NCI-H1105 (cell line): ENCODE measurements at regions not wholly inside any gene's neighbourhood (a gene's known extent, or its start where the extent isn't known, plus 50 kb on each side); places are given as distances from the start of the nearest gene placed in this dataset.

ENCODE experiments used
- DNase-seq: peaks from one replicate; lab custom pipeline; 2025; lab: John Stamatoyannopoulos, UW

GRCh38 chr12:67909681-67910080 is 79.6 kb upstream of the IFNG-AS1 start:
- no peak for DNase-seq

DNA sequence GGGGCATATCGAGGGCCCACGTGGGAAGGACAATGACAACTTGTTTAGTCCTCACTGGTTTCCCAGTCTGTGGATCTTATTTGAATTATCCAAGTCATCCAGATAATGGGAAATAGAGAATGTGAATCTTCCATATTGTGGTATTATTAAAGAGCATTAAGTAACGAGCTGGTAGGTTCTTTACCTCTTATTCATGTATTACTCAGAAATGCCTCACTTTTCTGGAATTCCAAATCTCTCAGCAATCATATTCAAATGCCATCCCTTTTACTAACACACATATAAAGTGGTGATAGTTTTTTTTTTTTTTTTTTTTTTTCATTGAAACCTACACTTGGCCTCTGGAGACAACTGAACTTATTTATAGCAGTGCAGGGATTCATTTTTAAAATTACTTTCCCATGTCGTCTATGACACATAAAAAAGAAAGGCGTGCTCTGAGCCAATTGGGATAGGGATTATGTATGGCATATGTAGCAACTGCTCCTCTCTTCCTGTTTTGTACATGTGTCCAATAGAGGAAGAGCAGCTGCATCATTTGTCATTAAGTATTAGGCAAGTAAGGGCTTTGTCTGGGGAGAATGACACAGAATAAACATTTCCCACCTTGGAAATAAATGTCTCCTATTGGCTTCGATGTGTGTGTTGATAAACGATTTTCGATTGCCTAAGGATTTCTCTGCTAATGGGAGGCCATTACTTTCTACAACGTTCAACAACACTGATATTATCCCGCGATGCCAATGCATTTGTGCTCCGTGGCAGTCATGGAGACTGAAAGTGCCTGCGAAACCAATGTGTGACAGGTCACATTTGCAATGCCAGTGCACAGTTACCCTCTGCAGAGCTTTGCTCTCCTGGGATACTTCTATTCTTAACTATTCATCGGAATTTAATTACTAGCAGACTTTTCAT is 78.6 kb upstream of the IFNG-AS1 start:
- no peak for DNase-seq

- no peak for DNase-seq
Measured at GRCh38 chr12:67911275-67911600, 78.0 kb upstream of the IFNG-AS1 start.

- no peak for DNase-seq
Measured at GRCh38 chr12:67911789-67912188, 77.5 kb upstream of the IFNG-AS1 start.

DNA sequence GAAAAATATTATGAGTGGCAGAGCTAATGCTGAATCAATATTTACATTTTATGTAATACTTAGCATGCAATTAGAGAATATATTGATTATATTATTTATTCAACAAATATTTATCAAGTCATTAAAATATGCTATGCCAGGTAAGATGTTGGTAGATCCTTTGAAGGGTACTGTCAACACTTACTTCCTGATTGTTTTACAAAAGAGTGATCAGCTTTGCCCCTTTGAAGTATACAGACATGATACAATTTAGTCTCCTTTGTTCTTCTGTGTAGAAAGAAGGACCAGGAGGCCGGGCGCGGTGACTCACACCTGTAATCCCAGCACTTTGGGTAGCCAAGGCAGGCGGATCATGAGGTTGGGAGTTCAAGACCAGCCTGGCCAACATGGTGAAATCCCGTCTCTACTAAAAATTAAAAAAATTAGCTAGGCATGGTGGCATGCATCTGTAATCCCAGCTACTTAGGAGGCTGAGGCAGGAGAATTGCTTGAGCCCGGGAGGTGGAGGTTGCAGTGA is 73.9 kb upstream of the IFNG-AS1 start:
- no peak for DNase-seq

DNA sequence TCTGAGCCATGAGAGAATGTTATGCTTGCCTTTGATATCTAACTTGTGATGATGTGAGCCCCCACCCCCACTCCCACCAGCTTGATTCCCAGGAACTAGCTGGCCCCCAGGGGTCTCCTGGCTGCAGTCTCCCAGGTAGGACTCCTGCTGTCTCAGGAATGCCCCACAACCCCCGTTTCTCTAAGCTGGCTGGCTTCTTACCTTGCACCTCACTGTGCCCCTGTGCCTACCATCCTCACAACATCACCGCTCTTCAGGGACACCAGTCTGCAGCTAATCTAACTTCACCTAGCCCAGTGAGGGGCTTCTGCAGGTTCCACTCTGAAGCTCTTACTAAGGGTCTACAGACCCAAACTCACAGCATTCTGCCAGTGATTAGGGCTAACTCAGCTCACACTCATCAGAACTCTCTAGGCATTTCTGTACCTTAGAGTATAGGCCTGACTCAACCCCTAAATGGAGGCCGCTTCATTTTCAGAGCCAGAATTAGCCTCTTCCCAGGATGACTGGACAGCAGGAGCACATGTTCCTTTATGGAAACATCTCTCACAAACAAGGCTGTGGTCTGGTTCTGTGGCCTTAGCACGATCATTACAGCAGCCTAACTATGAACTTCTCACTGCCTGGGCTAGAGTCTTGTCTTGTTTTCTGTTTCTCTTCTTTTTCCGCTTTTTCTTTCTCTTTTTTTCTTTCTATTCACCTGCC is 72.8 kb upstream of the IFNG-AS1 start:
- no peak for DNase-seq

DNA sequence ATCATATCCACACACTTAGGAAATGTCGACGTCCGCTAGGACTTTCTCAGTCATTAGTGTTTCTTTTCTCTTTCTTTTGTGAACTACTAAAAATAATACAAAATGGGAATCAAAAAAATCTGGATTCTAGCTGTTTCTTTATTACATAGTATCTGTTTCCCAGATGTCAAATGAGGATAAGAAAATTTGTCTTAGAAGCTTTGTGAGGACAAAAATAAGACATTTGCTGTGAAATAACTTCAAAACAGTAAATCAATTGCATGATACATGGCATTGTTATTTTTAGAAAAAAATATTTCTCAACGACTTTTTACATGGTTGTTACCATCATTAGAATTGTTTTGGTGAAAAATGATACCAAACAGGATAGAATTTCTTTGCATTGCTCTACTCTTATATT is 71.4 kb upstream of the IFNG-AS1 start:
- no peak for DNase-seq

GRCh38 chr12:67918441-67918840 is 70.8 kb upstream of the IFNG-AS1 start:
- DNase-seq, result no peak

GRCh38 chr12:67919406-67919805 is 69.8 kb upstream of the IFNG-AS1 start:
- no peak for DNase-seq

GRCh38 chr12:67920413-67920812 is 68.8 kb upstream of the IFNG-AS1 start:
- no peak for DNase-seq

DNA sequence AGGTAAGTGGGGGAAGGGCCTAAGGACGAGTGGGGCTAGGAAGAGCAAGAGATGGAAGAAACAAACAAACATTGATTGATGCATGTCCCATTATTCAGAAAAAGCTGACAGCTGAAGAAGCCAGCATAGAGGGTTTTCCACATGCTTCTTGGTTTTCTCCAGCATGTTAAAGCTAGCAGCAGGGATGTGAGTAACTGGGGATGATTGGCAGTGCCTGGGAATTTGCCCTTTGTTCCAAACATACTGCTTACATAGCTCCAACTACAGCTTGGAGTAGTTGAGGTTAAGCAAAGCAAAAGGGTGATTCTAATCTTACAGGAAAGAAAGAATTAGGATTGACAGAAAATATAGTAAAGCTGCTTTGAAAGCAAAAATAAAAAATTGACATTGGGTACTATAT is 68.0 kb upstream of the IFNG-AS1 start:
- no peak for DNase-seq

GRCh38 chr12:67922245-67922644 is 67.0 kb upstream of the IFNG-AS1 start:
- no peak for DNase-seq

DNA sequence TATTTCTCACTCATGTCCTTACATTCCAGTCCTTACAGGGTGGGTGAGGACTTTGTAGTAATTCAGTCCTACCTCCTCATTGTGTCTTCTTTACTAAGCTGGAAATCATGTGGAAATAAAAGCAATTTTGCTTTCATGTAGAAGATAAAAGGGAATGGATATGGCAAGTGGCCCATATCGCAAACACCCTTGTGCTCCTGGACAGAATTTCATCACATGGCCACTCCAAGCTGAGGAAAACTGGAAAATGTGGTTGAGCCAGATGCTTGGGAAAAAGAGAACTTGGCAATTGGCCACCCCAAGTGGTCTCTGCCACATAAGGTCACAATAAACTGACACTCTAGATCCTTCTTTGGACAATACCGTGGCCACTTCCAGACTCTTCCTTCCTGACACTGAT is 64.2 kb upstream of the IFNG-AS1 start:
- DNase-seq, result no peak

DNA sequence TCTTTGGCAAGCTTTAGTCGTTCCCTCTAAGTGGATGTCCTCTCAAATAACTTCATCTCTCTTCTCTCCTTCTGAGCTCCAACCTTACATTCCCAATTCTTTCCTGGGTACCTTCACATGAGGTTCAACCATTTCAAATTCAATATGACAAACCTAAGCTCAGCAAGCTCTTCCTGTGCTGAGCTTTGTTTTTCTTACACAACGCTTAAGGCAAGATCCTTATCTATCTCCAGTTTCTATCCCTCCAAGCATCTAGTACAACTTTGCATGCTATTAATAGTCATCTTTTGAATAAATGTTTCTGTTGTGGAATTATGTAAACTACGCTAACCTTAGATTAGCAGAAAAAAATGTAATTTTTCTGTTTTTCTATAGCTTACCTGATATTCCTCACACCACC is 63.7 kb upstream of the IFNG-AS1 start:
- DNase-seq, result no peak

DNA sequence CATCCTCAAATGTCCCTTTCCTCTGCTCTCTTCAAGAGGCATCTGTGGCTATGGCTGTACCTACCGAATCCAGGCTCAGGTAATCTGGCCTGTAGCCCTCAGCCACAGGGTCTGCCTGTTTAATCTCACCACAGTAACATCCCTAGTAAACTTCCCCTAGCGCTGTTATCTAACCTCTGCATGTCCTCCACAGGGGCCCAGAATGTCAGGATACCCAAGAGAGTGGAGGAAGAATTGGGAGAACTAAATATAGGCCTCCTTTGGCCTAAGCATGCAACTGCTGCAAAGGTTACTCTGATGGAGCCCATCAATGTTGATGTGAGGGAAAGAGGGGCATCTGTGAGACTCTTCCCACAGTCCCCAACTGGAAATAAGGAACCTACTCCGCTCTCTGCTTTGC is 63.2 kb upstream of the IFNG-AS1 start:
- DNase-seq, result no peak

DNA sequence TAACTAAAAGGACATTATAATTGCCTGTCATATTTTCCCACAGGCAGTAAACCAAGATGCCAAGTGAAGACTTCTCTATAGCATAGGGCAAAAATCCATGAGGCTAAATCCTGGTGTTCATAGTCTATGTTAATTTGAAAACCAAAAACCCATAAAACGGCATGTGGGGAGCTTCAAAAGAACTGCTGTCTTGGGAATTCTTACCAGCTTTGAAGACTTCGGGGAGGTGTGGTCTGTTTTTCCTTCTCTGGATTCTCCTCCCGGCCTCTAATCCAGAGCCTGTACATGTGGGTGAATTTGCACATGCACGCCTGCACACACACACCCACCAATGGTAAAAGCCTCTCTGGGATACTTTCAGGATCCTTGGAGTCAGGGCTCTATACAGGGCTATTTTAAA is 61.9 kb upstream of the IFNG-AS1 start:
- no peak for DNase-seq

- no peak for DNase-seq
Measured at GRCh38 chr12:67927815-67928214, 61.4 kb upstream of the IFNG-AS1 start.

GRCh38 chr12:67928621-67929383 is 60.4 kb upstream of the IFNG-AS1 start:
- no peak for DNase-seq

DNA sequence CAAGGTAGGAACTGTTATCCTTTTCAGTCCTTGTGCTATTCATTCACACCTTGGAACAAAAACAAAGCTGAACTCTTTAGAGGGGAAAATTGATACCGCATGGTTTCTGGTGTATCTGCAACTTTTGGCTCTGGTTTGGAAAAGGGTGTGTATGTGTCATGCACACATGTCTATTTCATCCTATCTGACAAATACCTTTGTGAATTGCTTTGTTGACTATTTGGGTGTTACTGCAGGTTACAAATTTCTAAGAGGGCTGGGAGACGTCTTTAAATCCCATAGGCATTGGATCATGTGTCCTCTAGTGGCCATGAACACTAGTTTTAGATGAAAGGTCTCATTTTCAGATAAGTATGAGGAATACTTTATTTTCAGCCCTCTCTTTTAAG is 59.9 kb upstream of the IFNG-AS1 start:
- no peak for DNase-seq

DNA sequence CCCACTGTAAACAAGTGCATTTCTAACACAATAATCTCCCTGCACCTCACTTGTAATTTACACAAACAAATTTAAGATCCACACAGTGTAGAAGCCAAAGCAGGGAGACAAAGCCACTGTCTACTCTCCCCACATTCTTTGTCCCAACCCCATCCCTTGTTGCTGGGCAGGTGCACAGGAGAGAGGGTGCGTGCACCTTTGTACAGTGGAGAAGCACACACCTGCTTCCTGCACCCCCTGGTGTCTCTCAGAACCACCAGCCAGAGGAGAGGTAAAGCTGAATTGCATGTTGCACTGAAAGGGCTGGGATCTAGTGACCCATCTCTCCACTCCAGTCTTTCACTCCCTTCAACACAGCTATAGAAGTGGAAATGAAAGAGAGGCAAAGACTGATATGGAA is 51.4 kb upstream of the IFNG-AS1 start:
- DNase-seq, result no peak
